MM.1S (cell line): ENCODE measurements at regions not wholly inside any gene's neighbourhood (a gene's known extent, or its start where the extent isn't known, plus 50 kb on each side); places are given as distances from the start of the nearest gene placed in this dataset.

Experiments used
- CTCF ChIP-seq: fragments of 300-600 bp; sonication (generic); IDR thresholded peaks from 2 replicates; pipeline ENCODE4 v1.5.1; 2016; ENCODE audit warnings: antibody characterized with exemption, low read length, mixed read lengths
- EZH2 ChIP-seq: fragments of 300-600 bp; sonication (generic); optimal IDR thresholded peaks from 2 replicates; pipeline ENCODE3; 2017; ENCODE audit warnings: low read depth, mild to moderate bottlenecking, antibody characterized with exemption, low read length, mixed read lengths
- EZH2phosphoT487 ChIP-seq: fragments of 300-600 bp; sonication (generic); IDR thresholded peaks from 2 replicates; pipeline ENCODE4 v1.6.1; 2018; ENCODE audit warnings: antibody characterized with exemption, low read length

GRCh38 chrX:79559290-79559689 is 192.2 kb upstream of the ITM2A start:
- no peak for TF ChIP-seq CTCF
- no peak for TF ChIP-seq EZH2
- TF ChIP-seq EZH2phosphoT487 = no peak
